GM12892 (cell line): ENCODE measurements at regions not wholly inside any gene's neighbourhood (a gene's known extent, or its start where the extent isn't known, plus 50 kb on each side); places are given as distances from the start of the nearest gene placed in this dataset.

ENCODE experiments used
- DNase-seq: peaks from one replicate; pipeline ENCODE4 v3.0.0; 2011; ENCODE audit not compliant: insufficient read length
- FAIRE-seq: peaks from 2 replicates; lab custom pipeline; 2011; peaks lifted over from hg19 to GRCh38; lab: Jason Lieb, UNC
- POLR2A ChIP-seq: IDR thresholded peaks from 2 replicates; pipeline ENCODE4 v1.6.1; 2011; ENCODE audit warnings: low read depth, low read length, control low read depth
- POLR2AphosphoS5 ChIP-seq: IDR thresholded peaks from 2 replicates; pipeline ENCODE4 v1.6.1; 2011; ENCODE audit warnings: low read depth, low read length, control low read depth
- TAF1 ChIP-seq: IDR thresholded peaks from 2 replicates; pipeline ENCODE4 v1.6.1; 2011; ENCODE audit warnings: low read depth, mild to moderate bottlenecking, control low read depth, low read length, borderline replicate concordance

DNA sequence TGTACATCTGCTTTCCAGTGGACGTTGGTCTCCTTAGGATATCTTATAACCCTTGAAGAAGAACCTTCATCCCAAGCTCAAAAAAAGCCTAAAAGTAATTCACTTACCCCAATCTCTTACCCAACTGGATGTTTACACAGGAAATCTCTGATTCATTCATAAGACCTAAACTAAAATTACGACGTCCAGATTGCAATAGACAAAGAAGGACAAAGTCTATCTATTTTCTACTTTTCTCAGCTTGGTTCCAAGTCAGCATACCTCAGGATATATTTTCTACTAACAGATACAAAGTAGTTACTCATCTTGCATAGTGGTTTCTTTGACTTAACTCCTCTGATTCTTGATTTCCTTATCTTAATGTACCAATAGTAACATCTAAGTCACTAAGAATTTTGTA is 669.9 kb downstream of the OTOL1 start:
- no peak for FAIRE-seq
- DNase-seq = no peak
- no peak for TF ChIP-seq POLR2A

DNA sequence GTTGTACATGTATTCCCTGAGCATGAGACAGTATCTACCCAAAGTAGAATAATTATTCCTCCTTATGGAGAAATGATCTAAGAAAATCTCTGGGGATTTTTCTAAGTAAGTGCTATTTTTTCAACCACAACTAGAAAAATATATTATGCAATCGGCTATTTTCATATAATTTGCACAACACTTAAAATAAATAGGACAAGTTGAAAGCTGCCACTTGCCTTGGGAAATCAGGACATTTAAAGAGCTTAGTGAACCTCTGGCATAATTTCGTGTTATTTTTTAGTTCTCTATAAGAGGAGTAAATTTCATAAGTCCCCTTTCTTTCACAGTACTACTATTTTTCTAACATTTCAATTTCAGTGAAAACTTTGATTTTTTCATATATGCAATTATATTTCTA is 672.1 kb downstream of the OTOL1 start:
- DNase-seq (no peak), FAIRE-seq (no peak)
- no peak for TF ChIP-seq TAF1
- no peak for TF ChIP-seq POLR2A
- TF ChIP-seq POLR2AphosphoS5 = no peak

DNA sequence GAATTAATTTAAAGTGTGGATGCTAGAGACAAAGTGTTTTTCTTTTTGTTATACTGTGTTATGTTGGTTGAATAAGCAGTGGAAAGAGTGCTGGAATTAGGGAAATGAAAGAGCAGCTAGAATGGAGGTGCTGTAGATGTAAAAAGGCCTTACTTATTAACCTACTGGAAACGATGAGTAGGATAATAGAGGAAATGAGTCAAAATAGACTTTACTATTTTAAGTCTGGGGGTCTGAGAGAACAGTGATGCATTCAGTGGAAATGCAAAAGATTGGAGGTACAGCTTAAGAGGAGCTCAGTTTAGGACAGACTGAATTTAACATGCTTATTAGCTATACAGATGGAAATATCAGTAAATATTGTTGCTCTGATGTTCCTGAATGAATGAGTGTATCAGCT is 674.0 kb downstream of the OTOL1 start:
- FAIRE-seq (no peak), DNase-seq (no peak)
- TF ChIP-seq POLR2A = no peak
- TF ChIP-seq POLR2AphosphoS5 = no peak
- TF ChIP-seq TAF1 = no peak

DNA sequence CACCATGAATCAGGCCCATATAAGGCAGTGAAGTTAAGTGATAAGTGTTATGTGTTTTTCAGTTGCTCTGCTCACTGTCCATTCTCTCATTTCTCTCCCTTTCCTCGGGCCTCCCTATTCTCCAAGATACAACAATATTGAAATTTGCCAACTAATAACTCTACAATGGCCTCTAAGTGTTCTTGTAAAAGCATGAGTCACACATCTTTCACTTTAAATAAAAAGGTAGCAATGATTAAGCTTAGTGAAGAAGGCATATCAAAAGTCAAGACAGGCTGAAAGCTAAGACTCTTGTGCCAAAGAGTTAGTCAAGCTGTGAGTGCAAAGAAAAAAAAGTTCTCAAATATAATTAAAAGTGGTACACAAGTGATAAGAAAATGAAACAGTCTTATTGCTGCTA is 675.4 kb downstream of the OTOL1 start:
- TF ChIP-seq POLR2AphosphoS5 (no peak), TAF1 (no peak), POLR2A (no peak)
- DNase-seq (no peak), FAIRE-seq (no peak)

DNA sequence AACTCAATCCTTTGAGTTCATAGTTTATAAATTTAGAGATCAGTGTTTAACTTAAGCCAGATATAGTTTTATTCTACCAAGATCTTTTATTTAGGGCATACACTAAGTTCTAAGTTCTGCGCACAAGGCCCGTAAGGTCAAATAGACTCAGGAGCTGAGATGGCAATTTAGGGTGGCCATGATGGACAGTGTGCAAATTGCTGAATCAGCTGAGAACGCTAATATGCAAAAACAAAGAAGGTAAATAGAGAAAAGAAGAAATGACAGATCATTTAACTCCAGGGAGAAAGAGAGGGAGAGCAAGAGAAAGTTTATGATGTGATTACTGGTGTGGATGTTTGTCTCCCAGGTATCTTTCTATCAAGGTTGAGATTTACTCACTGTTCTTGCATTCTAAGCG is 678.5 kb downstream of the OTOL1 start:
- TF ChIP-seq TAF1 = no peak
- TF ChIP-seq POLR2AphosphoS5 = no peak
- TF ChIP-seq POLR2A = no peak
- FAIRE-seq (no peak), DNase-seq (no peak)

DNA sequence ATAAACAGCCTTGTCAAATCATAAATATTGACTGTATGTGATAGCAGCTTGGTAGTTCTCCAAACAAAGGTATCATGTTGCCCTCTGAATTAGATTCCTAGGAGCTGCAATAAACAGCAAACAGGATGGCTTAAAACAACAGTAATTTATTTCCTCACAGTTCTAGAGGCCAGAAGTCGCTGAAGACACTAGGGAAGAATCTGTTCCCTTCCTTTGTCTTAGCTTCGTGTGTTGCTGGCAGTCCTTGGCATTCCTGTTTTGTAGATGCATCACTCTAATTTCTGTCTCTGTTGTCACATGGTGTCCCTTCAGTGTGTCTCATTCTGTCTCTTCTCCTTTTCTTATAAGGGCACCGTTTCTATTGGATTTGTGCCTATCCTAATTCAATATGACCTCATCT is 679.3 kb downstream of the OTOL1 start:
- DNase-seq (no peak), FAIRE-seq (no peak)
- TF ChIP-seq POLR2A (no peak), TAF1 (no peak), POLR2AphosphoS5 (no peak)

DNA sequence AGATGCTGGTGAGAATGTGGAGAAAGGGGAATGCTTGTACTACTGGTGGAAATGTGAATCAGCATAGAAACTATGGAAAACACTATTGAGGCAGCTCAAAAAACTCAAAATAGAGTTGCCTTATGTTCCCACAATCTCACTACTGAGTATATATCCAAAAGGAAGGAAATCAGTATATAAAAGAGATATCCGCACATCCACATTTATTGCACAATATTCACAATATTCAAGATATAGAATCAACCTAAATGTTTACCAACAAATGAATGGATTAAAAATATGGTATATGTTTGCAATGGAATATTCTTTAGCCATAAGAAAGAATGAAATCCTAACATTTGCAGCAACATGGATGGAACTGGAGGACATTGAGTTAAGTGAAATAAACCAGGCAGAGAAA is 686.8 kb downstream of the OTOL1 start:
- DNase-seq = no peak
- TF ChIP-seq TAF1 (no peak), POLR2AphosphoS5 (no peak), POLR2A (no peak)
- FAIRE-seq = no peak

DNA sequence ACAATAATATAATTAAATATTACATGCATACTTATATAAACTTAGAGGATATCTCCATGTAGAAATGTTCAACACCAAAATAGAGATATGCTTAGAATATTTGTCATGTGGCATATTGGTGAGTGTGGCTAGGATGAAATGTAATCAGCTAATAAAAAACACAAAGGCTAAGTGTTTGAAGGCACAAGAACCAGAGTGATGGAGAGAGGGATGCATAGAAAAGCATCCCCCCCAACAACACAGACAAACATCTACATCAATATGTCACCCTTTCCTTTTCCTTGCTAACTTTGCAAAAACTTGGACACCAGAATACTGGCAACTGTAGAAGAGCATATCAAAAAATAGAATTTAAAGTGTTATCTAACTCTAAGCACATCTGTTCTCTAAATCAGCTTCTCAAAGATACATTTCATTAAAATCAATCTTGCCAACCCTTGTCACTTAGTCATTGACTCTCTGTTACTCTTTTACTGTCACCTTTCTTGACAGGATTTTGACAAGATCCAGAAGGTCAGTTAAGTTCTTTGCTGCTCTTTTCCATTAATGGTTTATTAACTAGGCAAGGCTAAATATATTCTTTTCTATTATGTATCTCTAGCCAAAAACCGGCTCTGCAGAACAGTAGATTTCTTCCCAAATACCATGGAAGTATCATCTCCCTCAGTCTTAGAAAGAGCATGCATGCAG is 695.9 kb downstream of the OTOL1 start:
- TF ChIP-seq TAF1 (no peak), POLR2A (no peak), POLR2AphosphoS5 (no peak)
- DNase-seq = no peak
- no peak for FAIRE-seq

DNA sequence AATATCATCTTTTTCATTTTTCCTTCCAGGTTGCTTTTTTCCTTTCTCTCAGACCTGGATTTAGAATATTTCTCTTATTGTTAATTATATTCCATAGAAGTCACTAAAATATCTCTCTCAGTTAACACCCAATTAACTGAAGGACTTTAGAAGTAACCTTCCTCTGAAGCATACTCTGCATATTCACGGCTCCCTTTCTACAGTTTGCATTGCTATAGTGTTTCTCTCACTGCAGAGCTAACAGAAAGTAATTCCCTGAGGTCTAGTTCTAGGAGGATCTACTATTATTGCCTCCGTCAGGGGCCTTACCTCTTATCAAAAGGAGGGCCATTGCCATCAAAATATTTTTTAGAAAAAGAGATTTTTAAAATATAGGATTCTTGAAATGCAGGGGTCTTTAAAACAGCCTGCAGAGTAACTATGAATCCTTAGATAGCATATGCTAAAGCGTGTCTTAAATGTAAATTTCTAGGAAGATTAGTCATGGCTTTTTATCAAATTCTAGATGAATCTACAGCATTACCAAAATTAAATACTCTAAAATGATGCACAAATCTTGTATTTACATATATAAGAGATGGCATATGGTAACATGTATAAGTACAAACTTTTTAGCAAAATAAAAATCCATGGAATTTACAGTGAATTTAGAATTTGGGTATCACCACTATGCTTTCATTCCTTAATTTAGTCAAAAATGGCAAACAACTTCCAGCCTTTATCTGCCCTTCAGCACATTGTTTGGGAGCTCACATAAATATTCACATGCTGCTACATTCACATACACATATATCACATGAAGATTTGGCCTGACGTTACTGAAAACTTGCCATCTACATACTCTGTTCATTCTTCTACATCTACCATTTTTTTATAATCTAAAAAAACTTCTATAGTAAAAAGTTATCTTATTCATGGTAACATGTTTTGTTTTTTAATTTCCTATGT is 696.8 kb downstream of the OTOL1 start:
- no peak for DNase-seq
- no peak for FAIRE-seq
- TF ChIP-seq POLR2AphosphoS5 = no peak
- TF ChIP-seq POLR2A = no peak
- TF ChIP-seq TAF1 = no peak

DNA sequence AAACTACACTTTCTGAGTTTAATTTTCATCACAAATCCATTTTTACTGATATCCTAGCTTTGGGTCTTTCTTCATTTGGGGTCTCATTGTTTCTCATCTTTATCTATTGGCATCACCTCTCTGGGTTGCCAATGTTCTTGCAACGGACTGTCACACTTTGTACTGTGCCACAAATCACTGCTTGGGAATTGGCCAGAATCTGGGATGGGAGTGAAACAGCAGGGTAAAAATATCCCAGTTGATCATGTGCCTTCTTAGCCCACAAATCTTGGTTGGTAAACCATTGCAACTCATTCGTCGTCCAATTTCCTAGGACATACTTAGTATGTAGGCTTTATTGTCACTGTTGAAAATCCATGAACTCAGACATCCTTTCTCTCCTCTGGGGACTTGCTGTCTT is 698.5 kb downstream of the OTOL1 start:
- FAIRE-seq (no peak), DNase-seq (no peak)
- no peak for TF ChIP-seq POLR2AphosphoS5
- TF ChIP-seq POLR2A = no peak
- no peak for TF ChIP-seq TAF1

DNA sequence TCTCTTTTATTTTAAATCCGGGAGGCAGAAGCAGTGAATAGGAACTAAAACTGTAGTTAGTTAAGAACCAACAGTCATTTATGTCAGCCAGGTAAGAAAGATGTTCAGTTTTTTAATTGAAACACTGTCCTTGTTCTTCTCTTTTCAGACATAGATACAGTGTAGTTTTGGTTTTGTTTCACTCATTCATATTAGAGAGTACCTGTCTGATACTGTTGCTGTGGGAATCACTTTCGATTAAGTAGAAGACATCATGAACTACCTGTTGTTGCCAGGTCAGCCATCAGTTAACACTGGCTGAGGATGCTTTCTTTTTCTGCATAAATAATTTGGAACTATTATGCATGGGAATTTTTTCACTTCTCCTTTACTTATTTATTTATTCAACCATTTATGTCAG is 700.4 kb downstream of the OTOL1 start:
- no peak for DNase-seq
- FAIRE-seq = no peak
- TF ChIP-seq POLR2AphosphoS5 = no peak
- TF ChIP-seq POLR2A = no peak
- no peak for TF ChIP-seq TAF1

DNA sequence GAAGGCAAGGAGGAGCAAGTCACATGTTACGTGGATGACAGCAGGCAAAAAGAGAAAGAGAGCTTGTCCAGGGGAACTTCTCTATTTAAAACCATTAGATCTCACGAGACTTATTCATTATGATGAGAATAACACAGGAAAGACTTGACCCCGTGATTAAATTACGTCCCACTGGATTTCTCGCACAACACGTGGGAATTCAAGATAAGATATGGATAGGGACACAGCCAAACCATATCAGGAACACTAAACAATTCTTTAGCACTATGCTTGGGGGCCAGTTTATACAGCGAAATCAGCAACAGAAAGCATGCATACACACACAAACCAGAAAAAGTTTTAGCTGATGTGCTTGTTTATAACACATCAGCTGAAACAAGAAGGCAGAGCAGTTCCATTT is 704.2 kb downstream of the OTOL1 start:
- DNase-seq (no peak), FAIRE-seq (no peak)
- TF ChIP-seq POLR2AphosphoS5 (no peak), TAF1 (no peak), POLR2A (no peak)

DNA sequence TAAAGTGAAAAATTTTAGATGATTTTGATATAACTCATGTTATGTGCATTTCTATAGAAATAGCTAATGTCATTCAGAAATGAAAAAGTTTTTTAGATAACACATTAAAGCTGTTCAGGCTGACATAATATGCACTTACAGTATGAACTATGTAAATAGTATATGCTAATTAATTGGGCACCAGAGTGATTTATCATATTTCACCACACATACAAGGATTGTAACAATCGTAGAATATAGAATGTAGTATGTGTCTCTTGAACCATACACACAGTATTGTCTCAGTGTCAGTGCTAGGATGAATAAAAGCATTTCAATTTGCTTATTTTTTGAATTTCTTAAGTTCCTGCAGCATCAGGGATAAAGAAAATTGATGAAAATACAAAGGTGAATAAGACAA is 710.0 kb downstream of the OTOL1 start:
- no peak for FAIRE-seq
- no peak for TF ChIP-seq TAF1
- no peak for TF ChIP-seq POLR2A
- TF ChIP-seq POLR2AphosphoS5 = no peak
- DNase-seq = no peak
